Heart left ventricle (tissue), 16 donors: ENCODE measurements at regions not wholly inside any gene's neighbourhood (a gene's known extent, or its start where the extent isn't known, plus 50 kb on each side); places are given as distances from the start of the nearest gene placed in this dataset.

ENCODE experiments used
- ATAC-seq, 4 donors: fragments of 200-7000 bp; cut with Tn5 transposase; one replicate each; pipeline ENCODE4 v1.9.1; 2020 to 2022; ENCODE audit warnings: moderate library complexity in 4 of 4, mild to moderate bottlenecking in 3 of 4, moderate number of reproducible peaks in 1 of 4
- DNase-seq, 5 donors: peaks; one replicate each; pipeline ENCODE4 v3.0.0-alpha.2; 2020
- H3K27ac ChIP-seq, 12 donors: fragments of 200-600 bp; sonication (generic) in 4 of 12; one replicate each; pipeline versions ENCODE4 v1.5.0 to v1.8.0; 2016 to 2022; ENCODE audit warnings: mild to moderate bottlenecking in 2 of 12
- H3K27me3 ChIP-seq, 9 donors: fragments of 200-600 bp; sonication (generic) in 2 of 9; one replicate each; pipeline versions ENCODE4 v1.5.1 to v1.8.0; 2016 to 2022; ENCODE audit warnings: mild to moderate bottlenecking in 3 of 9
- H3K36me3 ChIP-seq, 9 donors: fragments of 200-600 bp; sonication (generic) in 2 of 9; one replicate each; pipeline versions ENCODE4 v1.5.0 to v1.8.0; 2018 to 2022; ENCODE audit warnings: mild to moderate bottlenecking in 2 of 9
- H3K4me1 ChIP-seq, 12 donors: fragments of 200-600 bp; sonication (generic) in 4 of 12; one replicate each; pipeline versions ENCODE4 v1.5.0 to v1.8.0; 2016 to 2022; ENCODE audit warnings: mild to moderate bottlenecking in 3 of 12
- H3K4me3 ChIP-seq, 12 donors: fragments of 200-600 bp; sonication (generic) in 4 of 12; one replicate each; pipeline versions ENCODE4 v1.5.0 to v1.8.0; 2017 to 2022; ENCODE audit warnings: mild to moderate bottlenecking in 9 of 12, moderate library complexity in 4 of 12
- H3K9me3 ChIP-seq, 12 donors: fragments of 200-600 bp; sonication (generic) in 4 of 12; one replicate each; pipeline versions ENCODE4 v1.5.0 to v1.8.0; 2016 to 2022; ENCODE audit warnings: mild to moderate bottlenecking in 1 of 12
- POLR2A ChIP-seq, 2 donors: fragments of 450-650 bp; IDR thresholded peaks; one replicate each; pipeline ENCODE4 v1.6.1; 2017; ENCODE audit warnings: antibody characterized with exemption in 2 of 2, mild to moderate bottlenecking in 2 of 2, moderate library complexity in 2 of 2
- WGBS, 4 donors: extraction: QIAGEN DNeasy Blood & Tissue Kit in 2 of 4; methylation state at CpG; one replicate each; pipeline versions ENCODE4 v1.1.5 to v1.1.7; 2013 to 2018; 5-methylcytosine and 5-hydroxymethylcytosine counted together
- intact Hi-C, 10 donors: fragments of 100-400 bp; cut with DNase I; formaldehyde crosslinking; loops; one replicate each; pipeline versions ENCODE4 v1.11.1 to v1.14.2; 2022
- TF ChIP-seq, protein P1 (sequence below), 12 donors: fragments of 200-600 bp; sonication (generic) in 4 of 12; IDR thresholded peaks; one replicate each; pipeline versions ENCODE4 v1.5.0 to v1.8.0; 2018 to 2022; ENCODE audit warnings: antibody characterized with exemption in 12 of 12, mild to moderate bottlenecking in 5 of 12
- donor health status: ischemic (EF 13 %, LVEDD 7.1; RV severe dilation, severe dysfunction).
- donor health status: healthy with polysubstance abuse.
- donor health status: DM: no; HTN: yes; CAD: no.
- donor health status: DM: no; HTN: no; CAD: no.
- donor health status: ischemic (EF 25% LVEDD 6.9; RV normal size, moderate dysfunction).
- donor health status: ischemic (EF 25% LVEDD 5.7; RV mildly dilated, moderate dysfunction).
- donor health status: healthy.
- donor health status: DM: yes; HTN: yes; CAD: no.
- donor health status: ischemic (EF 35%, LVEDD 5.7; RV mildly dilated, moderate dysfunction).
- donor health status: nonischemic (EF 11% LVEDD 7.7; RV severe dilation, severe dysfunction).
- donor health status: DM: yes; HTN: yes; CAD: no.
- donor health status: PGD.
- donor health status: ischemic (EF 29% LVEDD 5.4; RV normal size, mild dysfunction).
- donor health status: nonischemic (EF 23%, LVEDD 6.1; RV moderate dilation, normal function).

- intact Hi-C loops: no loop called here
- Histone ChIP-seq H3K36me3 (no peaks in the 10 kb centered on the region), H3K9me3 (no peaks in the 10 kb centered on the region), H3K4me3 (no peak overlapping the region), H3K4me1 (no peaks in the 10 kb centered on the region), H3K27ac (no peak overlapping the region), H3K27me3 (peaks cover 0 to 3% (median 0%) of the 10 kb centered on the region in 9 donors)
- ATAC-seq (no peak), DNase-seq (no peak)
- no peak for TF ChIP-seq POLR2A (IDR thresholded peaks at IDR 0.05)
- TF ChIP-seq, protein P1, sequence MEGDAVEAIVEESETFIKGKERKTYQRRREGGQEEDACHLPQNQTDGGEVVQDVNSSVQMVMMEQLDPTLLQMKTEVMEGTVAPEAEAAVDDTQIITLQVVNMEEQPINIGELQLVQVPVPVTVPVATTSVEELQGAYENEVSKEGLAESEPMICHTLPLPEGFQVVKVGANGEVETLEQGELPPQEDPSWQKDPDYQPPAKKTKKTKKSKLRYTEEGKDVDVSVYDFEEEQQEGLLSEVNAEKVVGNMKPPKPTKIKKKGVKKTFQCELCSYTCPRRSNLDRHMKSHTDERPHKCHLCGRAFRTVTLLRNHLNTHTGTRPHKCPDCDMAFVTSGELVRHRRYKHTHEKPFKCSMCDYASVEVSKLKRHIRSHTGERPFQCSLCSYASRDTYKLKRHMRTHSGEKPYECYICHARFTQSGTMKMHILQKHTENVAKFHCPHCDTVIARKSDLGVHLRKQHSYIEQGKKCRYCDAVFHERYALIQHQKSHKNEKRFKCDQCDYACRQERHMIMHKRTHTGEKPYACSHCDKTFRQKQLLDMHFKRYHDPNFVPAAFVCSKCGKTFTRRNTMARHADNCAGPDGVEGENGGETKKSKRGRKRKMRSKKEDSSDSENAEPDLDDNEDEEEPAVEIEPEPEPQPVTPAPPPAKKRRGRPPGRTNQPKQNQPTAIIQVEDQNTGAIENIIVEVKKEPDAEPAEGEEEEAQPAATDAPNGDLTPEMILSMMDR (IDR thresholded peaks at IDR 0.05): no peak
- whole genome bisulfite sequencing, 4 donors: 74 to 79% (median 77%) methylated on average over 1 of the region's 1 CpG
Observed at GRCh38 chr10:111934931-111935330, 248.6 kb downstream of the GPAM start.

DNA sequence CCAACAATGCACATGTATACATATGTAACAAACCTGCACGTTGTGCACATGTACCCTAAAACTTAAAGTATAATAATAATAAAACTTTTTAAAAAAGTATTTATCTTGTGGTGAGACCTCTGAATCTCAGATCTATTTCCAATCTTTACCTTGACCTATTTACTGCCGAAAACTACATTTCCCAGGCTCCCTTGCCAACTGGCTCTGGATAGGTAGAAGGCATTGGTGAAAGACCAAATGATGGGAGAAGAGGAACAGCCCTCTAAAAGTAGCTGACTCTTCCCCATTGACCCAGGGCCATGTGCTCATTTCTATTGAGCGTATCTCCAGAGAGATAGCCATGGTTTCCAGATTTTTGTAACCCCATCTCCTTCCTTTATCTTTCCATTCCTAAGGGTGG is 247.4 kb downstream of the GPAM start:
- no peaks in the 10 kb centered on the region for H3K9me3 ChIP-seq
- H3K27me3 ChIP-seq: peaks cover 0 to under 1% (median 0%) of the 10 kb centered on the region in 9 donors
- WGBS, 4 donors: 67 to 77% (median 72%) methylated on average over 3 of the region's 3 CpGs
- DNase-seq: no peak
- no peak overlapping the region for H3K4me3 ChIP-seq
- TF ChIP-seq POLR2A (IDR thresholded peaks at IDR 0.05): no peak
- TF ChIP-seq, protein P1 (IDR thresholded peaks at IDR 0.05): no peak
- no peaks in the 10 kb centered on the region for H3K4me1 ChIP-seq
- H3K36me3 ChIP-seq: no peaks in the 10 kb centered on the region
- no peak overlapping the region for H3K27ac ChIP-seq
- no peak for ATAC-seq
- intact Hi-C loops: no loop called here

GRCh38 chr10:111944331-111944730 is 239.2 kb downstream of the GPAM start:
- WGBS, 4 donors: 42 to 63% (median 51%) methylated on average over 6 of the region's 6 CpGs
- TF ChIP-seq, protein P1 (IDR thresholded peaks at IDR 0.05): no peak
- TF ChIP-seq POLR2A (IDR thresholded peaks at IDR 0.05): no peak
- peaks cover 0 to 3% (median 0%) of the 10 kb centered on the region in 9 donors for H3K27me3 ChIP-seq
- H3K4me1 ChIP-seq: no peaks in the 10 kb centered on the region
- intact Hi-C loops: no loop called here
- no peak for DNase-seq
- H3K36me3 ChIP-seq: no peaks in the 10 kb centered on the region
- H3K9me3 ChIP-seq: peaks cover 0 to 15% (median 0%) of the 10 kb centered on the region in 12 donors
- no peak for ATAC-seq
- no peak overlapping the region for H3K27ac ChIP-seq
- no peak overlapping the region for H3K4me3 ChIP-seq

DNA sequence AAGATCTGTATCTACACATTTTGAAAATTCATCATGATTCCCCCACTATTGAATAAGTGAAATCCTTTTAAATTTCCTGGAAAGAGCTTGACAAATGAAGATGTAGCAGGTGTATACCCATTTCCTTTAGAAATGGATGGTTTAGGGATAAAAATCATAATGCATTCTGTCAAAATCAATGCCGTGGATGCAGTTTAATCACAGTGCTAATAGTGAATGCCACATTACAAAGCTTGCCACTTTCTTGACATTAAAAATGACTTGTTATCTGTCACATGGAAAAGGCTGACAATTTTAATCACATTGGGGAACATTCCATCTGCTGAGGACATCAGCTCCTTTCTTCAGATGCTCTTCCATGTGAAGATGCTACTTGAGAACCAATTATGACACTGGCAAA is 229.6 kb downstream of the GPAM start:
- Histone ChIP-seq H3K36me3 (no peaks in the 10 kb centered on the region), H3K4me1 (no peaks in the 10 kb centered on the region), H3K9me3 (peaks cover 0 to 20% (median 3%) of the 10 kb centered on the region in 12 donors), H3K27me3 (no peaks in the 10 kb centered on the region), H3K4me3 (no peak overlapping the region), H3K27ac (no peak overlapping the region)
- no peak for DNase-seq
- no peak for TF ChIP-seq POLR2A (IDR thresholded peaks at IDR 0.05)
- TF ChIP-seq, protein P1 (IDR thresholded peaks at IDR 0.05): no peak
- intact Hi-C loops: no loop called here
- WGBS, 4 donors: 68 to 81% (median 74%) methylated on average over 1 of the region's 1 CpG
- ATAC-seq: no peak
